Gastrocnemius medialis (tissue), 4 donors: ENCODE measurements at regions not wholly inside any gene's neighbourhood (a gene's known extent, or its start where the extent isn't known, plus 50 kb on each side); places are given as distances from the start of the nearest gene placed in this dataset.

Experiments
- CTCF ChIP-seq, 5 experiments: fragments of 450-650 bp in 3 of 5; fragments of 200-600 bp in 2 of 5; sonication (generic) in 2 of 5; IDR thresholded peaks in 4 of 5; conservative IDR thresholded peaks in 1 of 5; 1 replicate in 4 of 5; 2 replicates in 1 of 5; pipeline ENCODE4 v1.5.1; 2016 to 2019; ENCODE audit warnings: antibody characterized with exemption in 5 of 5, mild to moderate bottlenecking in 3 of 5, moderate library complexity in 3 of 5
- POLR2A ChIP-seq, 2 donors: fragments of 450-650 bp; IDR thresholded peaks; one replicate each; pipeline ENCODE4 v1.6.1; 2017; ENCODE audit warnings: antibody characterized with exemption in 2 of 2, mild to moderate bottlenecking in 2 of 2, moderate library complexity in 2 of 2

GRCh38 chr12:97324471-97324870 is 138.1 kb upstream of the RMST start:
- TF ChIP-seq CTCF (IDR thresholded peaks at IDR 0.05 in 4 of 5, conservative IDR thresholded peaks at IDR 0.05 in 1 of 5) (no peak), POLR2A (IDR thresholded peaks at IDR 0.05) (no peak)
